NCI-H1417 treated with DMSO at 0.1 percent for 48 hours (cell line): ENCODE measurements at regions not wholly inside any gene's neighbourhood (a gene's known extent, or its start where the extent isn't known, plus 50 kb on each side); places are given as distances from the start of the nearest gene placed in this dataset.

Experiments used
- DNase-seq: peaks from one replicate; lab custom pipeline; 2025; lab: John Stamatoyannopoulos, UW

- DNase-seq = no peak
These were observed 325.2 kb downstream of the MFSD1 start for GRCh38 chr3:159127021-159127392.

- DNase-seq = no peak
These were observed 326.8 kb downstream of the MFSD1 start for GRCh38 chr3:159128628-159129027.

- DNase-seq = no peak
These were observed 328.3 kb downstream of the MFSD1 start for GRCh38 chr3:159130108-159130507.

- no peak for DNase-seq
These were observed 329.5 kb downstream of the MFSD1 start for GRCh38 chr3:159131376-159131775.

GRCh38 chr3:159137949-159138348 is 336.1 kb downstream of the MFSD1 start:
- DNase-seq = no peak

GRCh38 chr3:159139326-159139725 is 337.5 kb downstream of the MFSD1 start:
- DNase-seq = no peak

- DNase-seq = no peak
These were observed 342.6 kb downstream of the MFSD1 start for GRCh38 chr3:159144472-159144871.

GRCh38 chr3:159144891-159145290 is 343.0 kb downstream of the MFSD1 start:
- no peak for DNase-seq

GRCh38 chr3:159146392-159146791 is 344.5 kb downstream of the MFSD1 start:
- no peak for DNase-seq

- no peak for DNase-seq
These were observed 345.1 kb downstream of the MFSD1 start for GRCh38 chr3:159146856-159147435.

GRCh38 chr3:159147813-159148212 is 346.0 kb downstream of the MFSD1 start:
- no peak for DNase-seq

GRCh38 chr3:159148466-159148865 is 346.6 kb downstream of the MFSD1 start:
- no peak for DNase-seq

GRCh38 chr3:159149131-159149530 is 347.3 kb downstream of the MFSD1 start:
- no peak for DNase-seq

- no peak for DNase-seq
These were observed 347.8 kb downstream of the MFSD1 start for GRCh38 chr3:159149633-159150032.

- no peak for DNase-seq
These were observed 348.3 kb downstream of the MFSD1 start for GRCh38 chr3:159150180-159150579.

GRCh38 chr3:159151130-159151529 is 349.3 kb downstream of the MFSD1 start:
- DNase-seq = no peak

- no peak for DNase-seq
These were observed 355.4 kb downstream of the MFSD1 start for GRCh38 chr3:159157275-159157674.

- no peak for DNase-seq
These were observed 356.4 kb downstream of the MFSD1 start for GRCh38 chr3:159158213-159158612.

- DNase-seq = no peak
These were observed 356.9 kb downstream of the MFSD1 start for GRCh38 chr3:159158801-159159200.

GRCh38 chr3:159159546-159159945 is 357.7 kb downstream of the MFSD1 start:
- DNase-seq = no peak

GRCh38 chr3:159163656-159164055 is 361.8 kb downstream of the MFSD1 start:
- no peak for DNase-seq

GRCh38 chr3:159165961-159166360 is 364.1 kb downstream of the MFSD1 start:
- DNase-seq = no peak

- DNase-seq = no peak
These were observed 365.2 kb downstream of the MFSD1 start for GRCh38 chr3:159166899-159167586.

- no peak for DNase-seq
These were observed 366.9 kb downstream of the MFSD1 start for GRCh38 chr3:159168788-159169187.
